IPS-20b (cell line): ENCODE measurements at regions not wholly inside any gene's neighbourhood (a gene's known extent, or its start where the extent isn't known, plus 50 kb on each side); places are given as distances from the start of the nearest gene placed in this dataset.

Source experiments
- H3K27ac ChIP-seq: one replicate; pipeline ENCODE4 v1.5.1; 2013; ENCODE audit warnings: low read length
- H3K27me3 ChIP-seq: 2 replicates; pipeline ENCODE4 v1.6.1; 2013; ENCODE audit warnings: mild to moderate bottlenecking, low read length, inconsistent platforms; ENCODE audit not compliant: insufficient read depth
- H3K36me3 ChIP-seq: 2 replicates; pipeline ENCODE4 v1.6.1; 2013; ENCODE audit warnings: low read depth, mild to moderate bottlenecking, inconsistent platforms, low read length, moderate library complexity; ENCODE audit not compliant: insufficient read depth
- H3K4me1 ChIP-seq: 2 replicates; pipeline ENCODE4 v1.6.1; 2013; ENCODE audit warnings: mild to moderate bottlenecking, control low read depth, inconsistent platforms, low read length, moderate library complexity; ENCODE audit not compliant: insufficient read depth
- H3K4me3 ChIP-seq: 2 replicates; pipeline ENCODE4 v1.5.1; 2013; ENCODE audit warnings: mild to moderate bottlenecking, low read length, inconsistent platforms
- H3K9ac ChIP-seq: 2 replicates; pipeline ENCODE4 v1.6.1; 2013; ENCODE audit warnings: low read depth, mild to moderate bottlenecking, inconsistent platforms, low read length, moderate library complexity
- H3K9me3 ChIP-seq: 2 replicates; pipeline ENCODE4 v1.6.1; 2013; ENCODE audit warnings: mild to moderate bottlenecking, low read depth, low read length, inconsistent platforms; ENCODE audit not compliant: insufficient read depth

DNA sequence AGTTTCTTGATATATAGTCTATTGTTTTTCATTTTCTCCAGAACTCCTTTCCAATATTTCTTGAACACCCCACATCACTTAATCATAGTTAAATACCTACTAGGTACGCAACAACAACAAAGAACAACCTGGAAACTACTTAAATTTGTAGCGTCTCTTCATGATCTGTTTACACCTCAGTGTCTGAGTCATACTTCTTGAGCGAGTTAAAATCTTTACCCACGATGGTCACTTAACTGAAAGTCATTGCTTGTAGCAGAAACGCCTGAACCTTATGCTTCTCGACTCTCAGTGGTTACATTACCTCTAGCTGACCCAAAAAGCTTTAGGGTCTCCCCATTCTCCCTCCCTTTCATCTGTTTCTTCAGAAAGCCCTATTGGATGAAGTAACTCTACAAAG is 131.3 kb downstream of the EN1 start:
- Histone ChIP-seq H3K36me3 (no peaks in the 10 kb centered on the region), H3K4me1 (no peaks in the 10 kb centered on the region; the same call in 1 of the 2 replicates), H3K4me3 (no peak overlapping the region), H3K9ac (no peak overlapping the region), H3K27ac (no peak overlapping the region), H3K9me3 (no peaks in the 10 kb centered on the region), H3K27me3 (no peaks in the 10 kb centered on the region)

DNA sequence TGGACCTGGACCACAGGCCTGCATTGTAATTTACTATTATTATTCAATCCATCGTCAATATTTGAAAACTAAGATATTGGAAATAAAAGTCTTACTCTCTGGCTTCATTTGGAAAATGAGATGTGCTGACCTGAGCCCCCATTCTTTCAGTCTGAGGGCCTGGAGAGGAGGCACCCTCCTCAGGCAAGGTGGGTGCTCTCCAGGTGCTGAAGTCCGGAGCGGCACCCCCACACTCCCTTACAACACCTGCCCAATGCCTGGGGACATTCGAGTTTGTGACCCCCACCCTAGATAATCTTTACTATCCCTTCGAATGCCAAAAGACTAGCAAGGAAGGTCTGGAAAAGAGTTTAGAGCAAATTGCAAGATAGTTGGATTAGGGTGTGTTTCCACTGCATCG is 133.3 kb downstream of the EN1 start:
- H3K4me1 ChIP-seq: no peaks in the 10 kb centered on the region
- H3K9ac ChIP-seq: no peak overlapping the region
- H3K4me3 ChIP-seq: no peak overlapping the region
- H3K36me3 ChIP-seq: no peaks in the 10 kb centered on the region
- H3K27me3 ChIP-seq: no peaks in the 10 kb centered on the region
- no peak overlapping the region for H3K27ac ChIP-seq
- no peaks in the 10 kb centered on the region for H3K9me3 ChIP-seq

DNA sequence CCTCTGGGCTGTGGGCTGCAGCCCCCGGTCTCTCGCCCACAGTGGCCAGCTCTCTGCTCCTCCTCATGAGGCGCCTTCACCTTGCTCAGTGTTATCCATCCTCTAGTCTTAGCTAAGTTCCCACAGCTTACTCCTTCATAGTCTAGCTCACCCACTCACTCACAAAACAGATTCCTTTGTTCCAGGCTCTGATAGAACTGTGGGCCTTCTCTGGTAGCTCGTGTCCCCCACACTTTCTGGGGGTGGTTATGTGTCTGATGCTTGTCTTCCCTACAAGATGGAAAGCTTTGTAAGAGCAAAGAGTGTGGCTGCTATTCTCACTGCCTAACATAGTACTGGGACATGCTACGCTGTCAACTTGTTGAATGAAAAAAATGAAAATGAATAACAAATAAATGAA is 135.8 kb downstream of the EN1 start:
- H3K9me3 ChIP-seq: no peaks in the 10 kb centered on the region
- no peaks in the 10 kb centered on the region for H3K27me3 ChIP-seq
- no peaks in the 10 kb centered on the region for H3K36me3 ChIP-seq
- H3K9ac ChIP-seq: no peak overlapping the region
- no peak overlapping the region for H3K27ac ChIP-seq
- H3K4me3 ChIP-seq: no peak overlapping the region
- H3K4me1 ChIP-seq: no peaks in the 10 kb centered on the region

DNA sequence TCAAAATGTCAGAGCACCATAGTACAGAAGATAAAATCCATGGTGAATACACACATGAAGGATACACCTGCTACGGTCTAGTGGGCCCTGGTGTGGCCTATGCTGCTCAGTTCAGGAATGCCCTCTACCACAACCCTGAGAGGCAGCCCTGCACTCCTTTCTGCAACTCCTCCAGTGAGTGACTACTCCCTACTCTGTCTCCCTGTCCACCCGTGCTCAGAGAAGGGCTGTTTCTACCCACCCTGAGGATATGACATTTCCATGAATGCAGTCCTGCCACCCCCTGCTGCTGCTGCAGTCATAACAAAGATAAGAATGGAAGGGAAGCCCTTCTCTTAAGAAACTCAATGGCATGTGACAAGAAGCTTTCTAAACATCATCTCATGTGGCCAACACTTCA is 137.0 kb downstream of the EN1 start:
- Histone ChIP-seq H3K27ac (no peak overlapping the region), H3K9ac (no peak overlapping the region), H3K36me3 (no peaks in the 10 kb centered on the region), H3K4me1 (no peaks in the 10 kb centered on the region), H3K4me3 (no peak overlapping the region), H3K27me3 (no peaks in the 10 kb centered on the region), H3K9me3 (no peaks in the 10 kb centered on the region)

DNA sequence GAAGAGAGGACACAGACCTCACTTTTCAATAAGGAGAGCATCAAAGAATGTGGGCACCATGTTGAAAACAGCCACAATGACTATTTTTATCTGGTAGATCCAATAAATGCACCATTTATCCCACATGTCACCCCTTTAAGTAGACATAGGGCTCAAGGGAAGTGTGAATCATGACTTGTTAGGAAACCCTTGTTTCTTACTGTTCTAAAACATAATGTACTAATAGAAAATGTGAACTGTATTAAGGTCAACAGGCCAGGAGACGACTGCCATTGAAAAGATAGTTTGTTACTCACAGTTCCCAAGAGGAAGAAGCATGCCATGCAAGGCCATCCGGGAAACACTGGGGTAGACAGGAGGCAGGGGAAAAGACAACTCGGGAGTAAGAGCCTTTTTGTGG is 137.7 kb downstream of the EN1 start:
- Histone ChIP-seq H3K9ac (no peak overlapping the region), H3K27ac (no peak overlapping the region), H3K4me3 (no peak overlapping the region), H3K36me3 (no peaks in the 10 kb centered on the region), H3K27me3 (no peaks in the 10 kb centered on the region), H3K9me3 (no peaks in the 10 kb centered on the region), H3K4me1 (no peaks in the 10 kb centered on the region)

DNA sequence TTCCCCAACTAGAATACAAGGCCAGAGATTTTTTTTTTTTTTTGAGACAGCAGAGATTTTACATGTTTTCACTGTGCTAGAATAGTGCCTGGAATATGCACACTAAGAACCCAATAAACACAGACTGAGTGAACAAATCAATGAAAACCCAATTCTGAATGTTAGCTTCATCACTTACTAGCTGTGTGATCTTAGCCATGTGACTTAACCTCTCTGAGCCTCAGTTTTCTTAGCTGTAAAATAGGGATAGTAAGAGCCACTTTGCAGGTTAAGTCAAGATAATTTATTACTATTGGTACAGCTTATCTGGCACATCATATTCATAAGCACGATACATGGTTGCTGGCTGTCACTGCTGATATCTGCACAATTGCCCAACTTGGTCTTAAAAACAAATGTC is 140.6 kb downstream of the EN1 start:
- no peaks in the 10 kb centered on the region for H3K36me3 ChIP-seq
- no peaks in the 10 kb centered on the region for H3K9me3 ChIP-seq
- no peak overlapping the region for H3K4me3 ChIP-seq
- no peaks in the 10 kb centered on the region for H3K4me1 ChIP-seq
- no peak overlapping the region for H3K9ac ChIP-seq
- no peak overlapping the region for H3K27ac ChIP-seq
- no peaks in the 10 kb centered on the region for H3K27me3 ChIP-seq

DNA sequence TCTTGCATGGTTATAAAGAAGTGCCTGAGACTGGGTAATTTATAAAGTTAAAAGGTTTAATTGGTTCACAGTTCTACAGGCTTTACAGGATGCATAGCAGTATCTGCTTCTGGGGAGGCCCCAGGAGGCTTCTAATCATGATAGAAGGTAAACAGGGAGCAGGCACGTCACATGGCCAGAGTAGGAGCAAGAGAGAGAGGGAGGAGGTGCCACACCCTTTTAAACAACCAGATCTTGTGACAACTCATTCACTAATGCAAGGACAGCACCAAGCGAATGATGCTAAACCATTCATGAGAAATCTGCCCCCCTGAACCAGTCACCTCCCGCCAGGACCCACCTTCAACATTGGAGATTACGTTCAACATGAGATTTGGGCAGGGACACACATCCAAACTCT is 141.1 kb downstream of the EN1 start:
- Histone ChIP-seq H3K27me3 (no peaks in the 10 kb centered on the region), H3K4me1 (no peaks in the 10 kb centered on the region), H3K4me3 (no peak overlapping the region)

DNA sequence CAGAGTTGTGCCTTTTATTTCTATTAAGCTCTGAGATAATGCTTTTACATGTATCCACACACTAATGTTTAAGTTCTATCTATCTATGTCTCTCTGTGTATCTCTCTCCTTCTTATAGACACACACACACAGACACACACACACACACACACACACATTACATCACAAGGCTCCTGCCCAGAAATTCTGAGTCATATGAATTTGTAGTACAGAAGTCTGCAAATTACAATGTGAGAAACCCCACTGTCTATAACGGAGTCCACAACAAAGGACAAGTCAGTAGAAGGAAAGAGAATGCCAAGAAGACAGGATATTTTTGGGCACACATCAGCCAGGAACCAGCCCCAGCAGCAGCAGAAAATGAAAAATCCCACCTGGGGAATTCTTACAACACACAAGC is 142.4 kb downstream of the EN1 start:
- H3K4me1 ChIP-seq: peaks cover 2% of the 10 kb centered on the region; the same call in 1 of the 2 replicates
- H3K4me3 ChIP-seq: no peak overlapping the region
- H3K27ac ChIP-seq: no peak overlapping the region
- H3K36me3 ChIP-seq: no peaks in the 10 kb centered on the region
- H3K27me3 ChIP-seq: no peaks in the 10 kb centered on the region
- H3K9ac ChIP-seq: no peak overlapping the region
- no peaks in the 10 kb centered on the region for H3K9me3 ChIP-seq

More for the DNA sequence above, 141.1 kb downstream of the EN1 start:
- no peak overlapping the region for H3K9ac ChIP-seq
- H3K36me3 ChIP-seq: no peaks in the 10 kb centered on the region
- no peaks in the 10 kb centered on the region for H3K9me3 ChIP-seq
- H3K27ac ChIP-seq: no peak overlapping the region

DNA sequence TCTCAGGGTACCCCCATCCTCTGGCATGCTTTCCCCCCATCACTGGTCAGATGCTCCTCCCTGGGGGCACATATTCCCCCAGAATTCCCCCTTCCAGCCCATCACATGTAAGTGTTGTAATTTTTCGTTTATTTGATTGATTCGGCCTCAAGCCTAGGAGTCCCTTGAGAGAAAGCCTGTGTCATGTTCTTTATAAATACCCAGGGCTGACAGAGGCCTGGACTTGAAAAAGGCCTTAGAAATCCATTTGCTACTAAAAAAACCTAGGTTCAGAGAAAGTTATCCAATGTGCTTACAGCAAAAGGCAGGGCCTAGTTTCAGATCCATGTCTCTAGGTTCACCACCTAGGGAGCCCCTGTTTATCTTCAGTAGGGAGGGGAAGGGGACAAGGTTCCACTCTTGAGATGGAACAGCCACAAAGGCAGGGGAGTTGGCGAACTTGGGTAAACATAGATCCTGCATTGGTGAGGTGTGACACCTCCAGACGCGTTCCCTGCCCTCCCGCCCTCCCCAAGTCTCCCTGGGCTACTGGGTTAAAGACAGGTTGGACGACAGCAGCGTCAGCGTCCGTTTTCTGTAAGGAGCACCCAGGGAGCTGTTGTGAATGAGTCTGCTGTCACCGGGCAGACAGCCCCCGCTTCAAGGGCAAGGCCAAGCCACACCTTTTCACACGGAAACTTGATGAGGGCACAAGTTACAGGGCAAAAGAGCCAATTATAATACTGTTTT is 147.8 kb downstream of the EN1 start:
- Histone ChIP-seq H3K27me3 (no peaks in the 10 kb centered on the region), H3K9ac (no peak overlapping the region), H3K27ac (no peak overlapping the region), H3K4me1 (peaks cover 7% of the 10 kb centered on the region; the same call in 1 of the 2 replicates), H3K36me3 (no peaks in the 10 kb centered on the region), H3K4me3 (no peak overlapping the region), H3K9me3 (no peaks in the 10 kb centered on the region)

DNA sequence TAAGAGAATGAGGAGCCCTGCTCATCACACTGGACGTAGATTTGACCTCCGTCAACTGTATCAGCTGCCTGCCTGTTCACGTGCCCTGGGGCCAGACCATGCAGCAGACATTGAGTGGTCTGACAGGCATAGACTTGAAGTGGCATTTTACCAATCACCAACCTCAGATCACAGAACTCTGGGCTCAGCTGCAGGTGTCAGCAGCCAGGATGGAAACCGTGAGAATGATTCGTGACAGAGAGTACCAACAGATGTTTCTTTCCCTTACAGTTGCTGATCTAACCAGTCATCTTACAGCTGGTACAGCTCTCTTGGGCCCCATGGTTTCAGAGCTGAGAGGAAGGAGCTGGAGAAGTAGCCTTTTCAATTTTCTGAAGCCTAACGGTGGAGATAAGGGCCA is 148.9 kb downstream of the EN1 start:
- Histone ChIP-seq H3K9ac (no peak overlapping the region), H3K4me1 (peaks cover 7% of the 10 kb centered on the region; the same call in 1 of the 2 replicates), H3K9me3 (no peaks in the 10 kb centered on the region), H3K36me3 (no peaks in the 10 kb centered on the region), H3K4me3 (no peak overlapping the region), H3K27me3 (no peaks in the 10 kb centered on the region), H3K27ac (no peak overlapping the region)

DNA sequence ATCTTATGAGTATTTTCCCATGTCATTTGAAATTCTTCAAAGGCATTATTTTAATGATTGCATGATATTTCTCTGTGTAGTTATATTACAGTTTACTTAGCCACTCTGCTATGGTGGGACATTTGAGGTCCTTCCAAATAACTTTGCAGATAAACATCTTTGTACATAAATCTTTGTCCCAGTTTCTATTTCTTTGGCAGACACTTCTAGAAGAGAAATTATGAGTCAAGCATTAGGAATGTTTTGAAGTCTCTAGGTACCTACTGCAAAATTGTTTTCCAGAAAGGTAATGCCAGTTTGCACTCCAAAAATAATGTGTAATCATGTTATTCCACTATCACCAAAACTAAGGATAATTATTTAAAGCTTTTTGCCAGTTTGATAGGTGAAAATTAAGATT is 149.7 kb downstream of the EN1 start:
- peaks cover 7% of the 10 kb centered on the region; the same call in 1 of the 2 replicates for H3K4me1 ChIP-seq
- H3K36me3 ChIP-seq: no peaks in the 10 kb centered on the region
- H3K27ac ChIP-seq: no peak overlapping the region
- H3K27me3 ChIP-seq: no peaks in the 10 kb centered on the region
- no peak overlapping the region for H3K4me3 ChIP-seq
- H3K9ac ChIP-seq: no peak overlapping the region
- H3K9me3 ChIP-seq: no peaks in the 10 kb centered on the region

DNA sequence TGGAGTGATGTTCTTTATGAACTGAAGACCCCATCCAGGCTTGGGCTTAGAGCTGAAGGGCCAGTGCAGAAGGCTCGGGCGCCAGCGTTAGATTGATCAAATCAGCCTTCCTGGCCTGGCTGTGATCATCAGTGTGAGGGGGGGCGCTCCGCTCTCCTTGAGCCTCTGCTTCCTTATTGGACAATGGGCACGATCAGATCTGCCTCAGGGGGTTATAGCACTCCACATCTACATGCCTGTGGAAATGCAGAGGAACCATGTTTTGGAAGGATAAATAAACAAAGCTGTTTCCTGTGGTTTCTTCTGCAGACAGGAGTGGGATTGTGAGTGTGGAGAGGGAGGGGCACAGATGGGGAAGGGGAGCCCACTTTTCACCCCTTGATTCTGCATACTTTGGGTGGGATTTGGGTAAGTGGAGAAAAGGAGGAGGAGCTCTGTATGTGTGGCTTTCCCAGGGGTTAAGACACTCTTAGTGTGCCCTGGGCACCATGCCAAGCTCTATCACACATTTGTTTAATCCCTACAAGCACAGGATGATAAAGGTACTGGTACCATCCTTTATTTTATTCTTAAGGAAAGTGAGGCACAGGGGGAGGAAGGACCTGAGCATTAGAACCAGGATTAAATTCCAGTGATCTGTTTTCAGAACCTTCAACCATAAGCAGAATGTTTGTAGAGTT is 150.5 kb downstream of the EN1 start:
- Histone ChIP-seq H3K9ac (no peak overlapping the region), H3K4me1 (peaks cover 7% of the 10 kb centered on the region; the same call in 1 of the 2 replicates), H3K9me3 (no peaks in the 10 kb centered on the region), H3K4me3 (no peak overlapping the region), H3K27ac (no peak overlapping the region), H3K36me3 (no peaks in the 10 kb centered on the region), H3K27me3 (no peaks in the 10 kb centered on the region)
